ENCODE measurements at regions not wholly inside any gene's neighbourhood (a gene's known extent, or its start where the extent isn't known, plus 50 kb on each side); places are given as distances from the start of the nearest gene placed in this dataset.

DNA sequence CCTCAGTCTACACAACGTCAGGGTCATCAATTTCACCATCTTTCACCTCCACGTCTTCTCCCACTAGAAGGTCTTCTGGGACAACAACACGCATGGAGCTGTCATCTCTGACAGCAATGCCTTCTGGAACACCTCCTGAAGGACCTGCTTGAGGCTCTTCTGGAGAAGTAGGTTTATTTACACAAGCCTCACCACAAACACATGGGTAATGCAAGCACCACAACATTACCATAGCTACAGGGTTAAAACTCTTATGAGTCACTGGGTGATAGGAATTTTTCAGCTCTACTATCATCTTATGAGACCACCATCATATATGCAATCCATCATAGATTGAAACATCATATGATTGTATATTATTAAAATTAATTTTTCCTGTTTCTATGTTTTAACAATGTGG lies 215.4 kb downstream of the CHD9NB start:
- FAIRE-seq (no peak), ATAC-seq (no peak), DNase-seq (ENCODE audit: low spot score) (no peak)
- TF ChIP-seq, protein P1, sequence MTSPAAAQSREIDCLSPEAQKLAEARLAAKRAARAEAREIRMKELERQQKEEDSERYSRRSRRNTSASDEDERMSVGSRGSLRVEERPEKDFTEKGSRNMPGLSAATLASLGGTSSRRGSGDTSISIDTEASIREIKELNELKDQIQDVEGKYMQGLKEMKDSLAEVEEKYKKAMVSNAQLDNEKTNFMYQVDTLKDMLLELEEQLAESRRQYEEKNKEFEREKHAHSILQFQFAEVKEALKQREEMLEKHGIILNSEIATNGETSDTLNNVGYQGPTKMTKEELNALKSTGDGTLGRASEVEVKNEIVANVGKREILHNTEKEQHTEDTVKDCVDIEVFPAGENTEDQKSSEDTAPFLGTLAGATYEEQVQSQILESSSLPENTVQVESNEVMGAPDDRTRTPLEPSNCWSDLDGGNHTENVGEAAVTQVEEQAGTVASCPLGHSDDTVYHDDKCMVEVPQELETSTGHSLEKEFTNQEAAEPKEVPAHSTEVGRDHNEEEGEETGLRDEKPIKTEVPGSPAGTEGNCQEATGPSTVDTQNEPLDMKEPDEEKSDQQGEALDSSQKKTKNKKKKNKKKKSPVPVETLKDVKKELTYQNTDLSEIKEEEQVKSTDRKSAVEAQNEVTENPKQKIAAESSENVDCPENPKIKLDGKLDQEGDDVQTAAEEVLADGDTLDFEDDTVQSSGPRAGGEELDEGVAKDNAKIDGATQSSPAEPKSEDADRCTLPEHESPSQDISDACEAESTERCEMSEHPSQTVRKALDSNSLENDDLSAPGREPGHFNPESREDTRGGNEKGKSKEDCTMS (CRISPR knock-in tag; conservative IDR thresholded peaks at IDR 0.05), result no peak
- TF ChIP-seq, protein P2, sequence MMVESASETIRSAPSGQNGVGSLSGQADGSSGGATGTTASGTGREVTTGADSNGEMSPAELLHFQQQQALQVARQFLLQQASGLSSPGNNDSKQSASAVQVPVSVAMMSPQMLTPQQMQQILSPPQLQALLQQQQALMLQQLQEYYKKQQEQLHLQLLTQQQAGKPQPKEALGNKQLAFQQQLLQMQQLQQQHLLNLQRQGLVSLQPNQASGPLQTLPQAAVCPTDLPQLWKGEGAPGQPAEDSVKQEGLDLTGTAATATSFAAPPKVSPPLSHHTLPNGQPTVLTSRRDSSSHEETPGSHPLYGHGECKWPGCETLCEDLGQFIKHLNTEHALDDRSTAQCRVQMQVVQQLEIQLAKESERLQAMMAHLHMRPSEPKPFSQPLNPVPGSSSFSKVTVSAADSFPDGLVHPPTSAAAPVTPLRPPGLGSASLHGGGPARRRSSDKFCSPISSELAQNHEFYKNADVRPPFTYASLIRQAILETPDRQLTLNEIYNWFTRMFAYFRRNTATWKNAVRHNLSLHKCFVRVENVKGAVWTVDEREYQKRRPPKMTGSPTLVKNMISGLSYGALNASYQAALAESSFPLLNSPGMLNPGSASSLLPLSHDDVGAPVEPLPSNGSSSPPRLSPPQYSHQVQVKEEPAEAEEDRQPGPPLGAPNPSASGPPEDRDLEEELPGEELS (CRISPR knock-in tag; IDR thresholded peaks at IDR 0.05), result no peak
- H3K27me3 ChIP-seq (ENCODE audit: control insufficient read depth in 1 of 2, insufficient read depth in 2 of 2, low read length in 2 of 2), result 0 out of 5 replicates have a peak, but pooled peaks cover 0 to 6% of the 10 kb centered on the region in 2 experiments
- H3K4me2 ChIP-seq (ENCODE audit: low read depth, low read length), result no peak overlapping the region
- no TSS peak for BruUV-seq (replicated peaks)
- H3K27ac ChIP-seq (ENCODE audit: extremely low read length, insufficient read depth, low read length), result no peak overlapping the region
- intact Hi-C loops (cut with micrococcal nuclease; ENCODE audit: unreplicated experiment), result no loop called here
- H3K4me1 ChIP-seq (ENCODE audit: insufficient read depth, low read length), result no peaks in the 10 kb centered on the region
- no peaks in the 10 kb centered on the region for H3K9me3 ChIP-seq (ENCODE audit: low read length)
- POLR2A ChIA-PET, result no interaction called here
- CTCF ChIA-PET (ENCODE audit: low intra/inter-chr PET ratio, low total read pairs), result no interaction called here
- in situ Hi-C loops (cut with HindIII; ENCODE audit: extremely low pct_ligation_motif_present, low pct_unique_long_range_greater_than_20kb), result no loop called here
- 3% methylated on average over 3 of the region's 3 CpGs for WGBS (ENCODE audit: low lambda C conversion rate)
- H3K79me2 ChIP-seq (ENCODE audit: insufficient read depth, low read length), result no peaks in the 10 kb centered on the region
- no peak overlapping the region for H3K4me3 ChIP-seq (replicated peaks in 1 of 3; ENCODE audit: insufficient read depth in 1 of 3, low read depth in 2 of 3, low read length in 3 of 3)
- no peaks in the 10 kb centered on the region for H4K20me1 ChIP-seq (ENCODE audit: insufficient read depth, low read length)
- no peaks in the 10 kb centered on the region for H3K36me3 ChIP-seq (replicated peaks in 1 of 2; ENCODE audit: control insufficient read depth in 1 of 2, insufficient read depth in 2 of 2, low read length in 2 of 2)
- no peak overlapping the region for H2AFZ ChIP-seq (ENCODE audit: low read length)
- H3K9ac ChIP-seq (ENCODE audit: insufficient read depth, low read depth, low read length), result no peak overlapping the region

DNA sequence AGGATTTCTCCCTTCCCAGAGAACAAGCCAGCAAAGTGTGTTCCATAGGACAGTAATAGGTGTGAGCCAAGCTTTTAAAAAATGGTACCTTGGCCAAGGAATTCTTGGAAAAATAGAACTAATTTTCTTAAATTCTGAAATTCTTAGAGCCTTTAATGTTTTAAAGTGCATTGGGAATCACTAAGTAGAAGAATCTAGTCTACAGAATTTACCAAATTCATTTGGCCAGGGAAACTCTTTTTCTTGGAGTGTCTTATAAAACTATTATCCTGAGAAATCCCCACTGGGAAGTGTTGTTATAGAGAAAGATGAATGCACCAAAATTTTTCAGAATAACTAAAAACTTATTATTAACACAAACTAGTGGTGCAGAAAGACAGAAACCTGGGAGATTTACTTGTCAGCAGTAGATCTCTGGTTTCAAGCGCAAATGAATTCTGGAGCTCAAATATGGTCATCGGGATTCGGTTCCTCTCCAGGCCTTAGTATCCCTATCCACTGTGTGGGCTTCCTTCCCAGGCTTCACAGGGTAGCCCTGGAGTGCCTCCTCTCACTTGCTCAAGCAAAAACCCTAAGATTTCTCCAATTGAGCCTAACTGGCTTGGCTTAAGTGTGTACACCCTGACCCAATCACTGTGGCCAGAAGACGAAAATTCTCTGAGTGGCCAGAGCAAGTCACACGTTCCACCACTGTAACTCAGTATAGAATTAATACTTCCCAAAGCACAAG lies 217.8 kb downstream of the CHD9NB start:
- Histone ChIP-seq H3K4me2 (ENCODE audit: low read depth, low read length) (no peak overlapping the region), H4K20me1 (ENCODE audit: insufficient read depth, low read length) (no peaks in the 10 kb centered on the region), H2AFZ (ENCODE audit: low read length) (no peak overlapping the region), H3K4me1 (ENCODE audit: insufficient read depth, low read length) (no peaks in the 10 kb centered on the region), H3K4me3 (replicated peaks in 1 of 3; ENCODE audit: insufficient read depth in 1 of 3, low read depth in 2 of 3, low read length in 3 of 3) (no peak overlapping the region), H3K27ac (ENCODE audit: extremely low read length, insufficient read depth, low read length) (no peak overlapping the region), H3K9ac (ENCODE audit: insufficient read depth, low read depth, low read length) (no peak overlapping the region), H3K9me3 (ENCODE audit: low read length) (no peaks in the 10 kb centered on the region), H3K27me3 (ENCODE audit: control insufficient read depth in 1 of 2, insufficient read depth in 2 of 2, low read length in 2 of 2) (0 out of 5 replicates have a peak, but pooled peaks cover 0 to 5% of the 10 kb centered on the region in 2 experiments), H3K36me3 (replicated peaks in 1 of 2; ENCODE audit: control insufficient read depth in 1 of 2, insufficient read depth in 2 of 2, low read length in 2 of 2) (no peaks in the 10 kb centered on the region), H3K79me2 (ENCODE audit: insufficient read depth, low read length) (no peaks in the 10 kb centered on the region)
- no peak for DNase-seq (ENCODE audit: low spot score)
- FAIRE-seq, result no peak
- in situ Hi-C loops (cut with HindIII; ENCODE audit: extremely low pct_ligation_motif_present, low pct_unique_long_range_greater_than_20kb) (no loop called here), intact Hi-C loops (cut with micrococcal nuclease; ENCODE audit: unreplicated experiment) (no loop called here)
- POLR2A ChIA-PET, result no interaction called here
- BruUV-seq (replicated peaks), result no TSS peak
- ATAC-seq, result no peak
- CTCF ChIA-PET (ENCODE audit: low intra/inter-chr PET ratio, low total read pairs), result no interaction called here
- 8% methylated on average over 5 of the region's 5 CpGs for WGBS (ENCODE audit: low lambda C conversion rate)
- TF ChIP-seq U2AF1 (optimal IDR thresholded peaks at IDR 0.05; ENCODE audit: low read depth, low read length) (no peak), RBM39 (IDR thresholded peaks at IDR 0.05; ENCODE audit: low read depth, low read length, poor library complexity, severe bottlenecking) (no peak), SALL2 (CRISPR knock-in tag; IDR thresholded peaks at IDR 0.05) (no peak), PHB2 (IDR thresholded peaks at IDR 0.05; ENCODE audit: partially characterized antibody) (no peak), PCBP2 (optimal IDR thresholded peaks at IDR 0.05; ENCODE audit: low read depth, low read length, poor library complexity, severe bottlenecking) (no peak), NFYC (CRISPR knock-in tag; IDR thresholded peaks at IDR 0.05) (no peak), MAFG (CRISPR knock-in tag; IDR thresholded peaks at IDR 0.05) (no peak)
- TF ChIP-seq, protein P3, sequence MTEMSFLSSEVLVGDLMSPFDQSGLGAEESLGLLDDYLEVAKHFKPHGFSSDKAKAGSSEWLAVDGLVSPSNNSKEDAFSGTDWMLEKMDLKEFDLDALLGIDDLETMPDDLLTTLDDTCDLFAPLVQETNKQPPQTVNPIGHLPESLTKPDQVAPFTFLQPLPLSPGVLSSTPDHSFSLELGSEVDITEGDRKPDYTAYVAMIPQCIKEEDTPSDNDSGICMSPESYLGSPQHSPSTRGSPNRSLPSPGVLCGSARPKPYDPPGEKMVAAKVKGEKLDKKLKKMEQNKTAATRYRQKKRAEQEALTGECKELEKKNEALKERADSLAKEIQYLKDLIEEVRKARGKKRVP (CRISPR knock-in tag; IDR thresholded peaks at IDR 0.05), result no peak
